ENCODE measurements at regions not wholly inside any gene's neighbourhood (a gene's known extent, or its start where the extent isn't known, plus 50 kb on each side); places are given as distances from the start of the nearest gene placed in this dataset.

GRCh38 chr5:133905424-133905823 is 63.0 kb downstream of the C5orf15 start:
- no peak for DNase-seq (ENCODE audit: low spot score)

- DNase-seq (ENCODE audit: low spot score) = no peak
These were observed 63.8 kb downstream of the C5orf15 start for GRCh38 chr5:133904641-133905040.

GRCh38 chr5:133902511-133903118 is 65.8 kb downstream of the C5orf15 start:
- DNase-seq (ENCODE audit: low spot score) = no peak

- DNase-seq (ENCODE audit: low spot score) = no peak
These were observed 67.7 kb downstream of the C5orf15 start for GRCh38 chr5:133900534-133901270.

- DNase-seq (ENCODE audit: low spot score) = no peak
These were observed 68.9 kb downstream of the C5orf15 start for GRCh38 chr5:133899506-133899905.

GRCh38 chr5:133898440-133898839 is 70.0 kb downstream of the C5orf15 start:
- no peak for DNase-seq (ENCODE audit: low spot score)

GRCh38 chr5:133897431-133897830 is 71.0 kb downstream of the C5orf15 start:
- DNase-seq (ENCODE audit: low spot score) = no peak

GRCh38 chr5:133896873-133897272 is 71.6 kb downstream of the C5orf15 start:
- DNase-seq (ENCODE audit: low spot score) = no peak

GRCh38 chr5:133895979-133896845 is 72.2 kb downstream of the C5orf15 start:
- no peak for DNase-seq (ENCODE audit: low spot score)

- DNase-seq (ENCODE audit: low spot score) = no peak
These were observed 74.3 kb downstream of the C5orf15 start for GRCh38 chr5:133894143-133894542.

- no peak for DNase-seq (ENCODE audit: low spot score)
These were observed 75.7 kb downstream of the C5orf15 start for GRCh38 chr5:133892774-133893173.

- no peak for DNase-seq (ENCODE audit: low spot score)
These were observed 76.1 kb downstream of the C5orf15 start for GRCh38 chr5:133892306-133892705.

GRCh38 chr5:133891390-133891789 is 77.0 kb downstream of the C5orf15 start:
- DNase-seq (ENCODE audit: low spot score) = no peak

GRCh38 chr5:133890776-133891280 is 77.6 kb downstream of the C5orf15 start:
- no peak for DNase-seq (ENCODE audit: low spot score)

- DNase-seq (ENCODE audit: low spot score) = no peak
These were observed 78.1 kb downstream of the C5orf15 start for GRCh38 chr5:133890314-133890713.

GRCh38 chr5:133889271-133889905 is 79.0 kb downstream of the C5orf15 start:
- no peak for DNase-seq (ENCODE audit: low spot score)

- no peak for DNase-seq (ENCODE audit: low spot score)
These were observed 79.8 kb downstream of the C5orf15 start for GRCh38 chr5:133888625-133888991.

- DNase-seq (ENCODE audit: low spot score) = no peak
These were observed 82.9 kb downstream of the C5orf15 start for GRCh38 chr5:133885566-133885965.

GRCh38 chr5:133884569-133885311 is 83.7 kb downstream of the C5orf15 start:
- no peak for DNase-seq (ENCODE audit: low spot score)

- no peak for DNase-seq (ENCODE audit: low spot score)
These were observed 84.5 kb downstream of the C5orf15 start for GRCh38 chr5:133883916-133884315.

GRCh38 chr5:133882846-133883245 is 85.6 kb downstream of the C5orf15 start:
- DNase-seq (ENCODE audit: low spot score) = no peak

All from mesenteric fat pad (tissue), 1 donor.